ENCODE measurements at regions not wholly inside any gene's neighbourhood (a gene's known extent, or its start where the extent isn't known, plus 50 kb on each side); places are given as distances from the start of the nearest gene placed in this dataset.

- H3K4me2 ChIP-seq (ENCODE audit: low read depth, low read length), result no peak overlapping the region
- in situ Hi-C loops (cut with HindIII; ENCODE audit: extremely low pct_ligation_motif_present, low pct_unique_long_range_greater_than_20kb) (no loop called here), intact Hi-C loops (cut with micrococcal nuclease; ENCODE audit: unreplicated experiment) (no loop called here)
- H3K79me2 ChIP-seq (ENCODE audit: insufficient read depth, low read length), result no peaks in the 10 kb centered on the region
- no peaks in the 10 kb centered on the region for H3K4me1 ChIP-seq (ENCODE audit: insufficient read depth, low read length)
- no peaks in the 10 kb centered on the region for H4K20me1 ChIP-seq (ENCODE audit: insufficient read depth, low read length)
- no peak for DNase-seq (ENCODE audit: low spot score)
- H3K27me3 ChIP-seq (ENCODE audit: control insufficient read depth in 1 of 2, insufficient read depth in 2 of 2, low read length in 2 of 2), result no peaks in the 10 kb centered on the region
- POLR2A ChIA-PET, result no interaction called here
- H3K27ac ChIP-seq (ENCODE audit: extremely low read length, insufficient read depth, low read length), result no peak overlapping the region
- no TSS peak for BruUV-seq (replicated peaks)
- FAIRE-seq, result no peak
- ATAC-seq, result no peak
- no peak overlapping the region for H2AFZ ChIP-seq (ENCODE audit: low read length)
- TF ChIP-seq ATM (IDR thresholded peaks at IDR 0.05; ENCODE audit: borderline replicate concordance) (no peak), MTERF4 (CRISPR knock-in tag; IDR thresholded peaks at IDR 0.05) (no peak), AKAP8 (CRISPR knock-in tag; IDR thresholded peaks at IDR 0.05) (no peak), ZNF704 (CRISPR knock-in tag; IDR thresholded peaks at IDR 0.05; ENCODE audit: borderline replicate concordance) (no peak), ERF (CRISPR knock-in tag; IDR thresholded peaks at IDR 0.05) (no peak), NFATC3 (CRISPR knock-in tag; IDR thresholded peaks at IDR 0.05) (no peak), RBFOX2 (IDR thresholded peaks at IDR 0.05; ENCODE audit: low read depth, low read length) (no peak)
- H3K36me3 ChIP-seq (replicated peaks in 1 of 2; ENCODE audit: control insufficient read depth in 1 of 2, insufficient read depth in 2 of 2, low read length in 2 of 2), result no peaks in the 10 kb centered on the region
- CTCF ChIA-PET (ENCODE audit: low intra/inter-chr PET ratio, low total read pairs), result no interaction called here
- 39% methylated on average over 1 of the region's 1 CpG for WGBS (ENCODE audit: low lambda C conversion rate)
- H3K9me3 ChIP-seq (ENCODE audit: low read length), result peaks cover 6% of the 10 kb centered on the region; the same call in 1 of the 2 replicates
- H3K9ac ChIP-seq (ENCODE audit: insufficient read depth, low read depth, low read length), result no peak overlapping the region
- no peak overlapping the region for H3K4me3 ChIP-seq (replicated peaks in 1 of 3; ENCODE audit: insufficient read depth in 1 of 3, low read depth in 2 of 3, low read length in 3 of 3)
Observed at GRCh38 chr6:23511817-23512216, 614.2 kb upstream of the NRSN1 start.

- 36% methylated on average over 6 of the region's 6 CpGs for WGBS (ENCODE audit: low lambda C conversion rate)
- no peaks in the 10 kb centered on the region for H3K79me2 ChIP-seq (ENCODE audit: insufficient read depth, low read length)
- H3K27ac ChIP-seq (ENCODE audit: extremely low read length, insufficient read depth, low read length), result no peak overlapping the region
- BruUV-seq (replicated peaks), result no TSS peak
- no peaks in the 10 kb centered on the region for H3K27me3 ChIP-seq (ENCODE audit: control insufficient read depth in 1 of 2, insufficient read depth in 2 of 2, low read length in 2 of 2)
- no peak overlapping the region for H3K9ac ChIP-seq (ENCODE audit: insufficient read depth, low read depth, low read length)
- no peaks in the 10 kb centered on the region for H4K20me1 ChIP-seq (ENCODE audit: insufficient read depth, low read length)
- no peak overlapping the region for H3K4me3 ChIP-seq (replicated peaks in 1 of 3; ENCODE audit: insufficient read depth in 1 of 3, low read depth in 2 of 3, low read length in 3 of 3)
- POLR2A ChIA-PET, result no interaction called here
- no peaks in the 10 kb centered on the region for H3K4me1 ChIP-seq (ENCODE audit: insufficient read depth, low read length)
- in situ Hi-C loops (cut with HindIII; ENCODE audit: extremely low pct_ligation_motif_present, low pct_unique_long_range_greater_than_20kb), result no loop called here
- CTCF ChIA-PET (ENCODE audit: low intra/inter-chr PET ratio, low total read pairs), result no interaction called here
- H3K4me2 ChIP-seq (ENCODE audit: low read depth, low read length), result no peak overlapping the region
- DNase-seq (ENCODE audit: low spot score) (no peak), FAIRE-seq (no peak), ATAC-seq (no peak)
- no peak overlapping the region for H2AFZ ChIP-seq (ENCODE audit: low read length)
- intact Hi-C loops (cut with micrococcal nuclease; ENCODE audit: unreplicated experiment), result no loop called here
- no peaks in the 10 kb centered on the region for H3K9me3 ChIP-seq (ENCODE audit: low read length)
- H3K36me3 ChIP-seq (replicated peaks in 1 of 2; ENCODE audit: control insufficient read depth in 1 of 2, insufficient read depth in 2 of 2, low read length in 2 of 2), result no peaks in the 10 kb centered on the region
- no peak for TF ChIP-seq ZNF318 (CRISPR knock-in tag; IDR thresholded peaks at IDR 0.05)
Observed at GRCh38 chr6:23518294-23518693, 607.7 kb upstream of the NRSN1 start.

Data from HepG2 (cell line).